Upper lobe of left lung (tissue), 4 donors: ENCODE measurements at regions not wholly inside any gene's neighbourhood (a gene's known extent, or its start where the extent isn't known, plus 50 kb on each side); places are given as distances from the start of the nearest gene placed in this dataset.

ENCODE experiments used
- EP300 ChIP-seq, 4 donors: sonication (generic); formaldehyde crosslinking; IDR thresholded peaks; one replicate each; pipeline ENCODE4 v1.5.1; 2017; ENCODE audit warnings: antibody characterized with exemption in 4 of 4, control low read depth in 2 of 4
- POLR2A ChIP-seq, 4 donors: fragments of 450-650 bp; IDR thresholded peaks; one replicate each; pipeline ENCODE4 v1.5.1; 2016 to 2017; ENCODE audit warnings: antibody characterized with exemption in 4 of 4, mild to moderate bottlenecking in 2 of 4
- TF ChIP-seq, protein P1 (sequence below), 6 experiments: fragments of 450-650 bp in 4 of 6; fragments of 200-600 bp in 2 of 6; sonication (generic) in 2 of 6; IDR thresholded peaks; one replicate each; pipeline ENCODE4 v1.5.1; 2016 to 2019; ENCODE audit warnings: antibody characterized with exemption in 6 of 6

DNA sequence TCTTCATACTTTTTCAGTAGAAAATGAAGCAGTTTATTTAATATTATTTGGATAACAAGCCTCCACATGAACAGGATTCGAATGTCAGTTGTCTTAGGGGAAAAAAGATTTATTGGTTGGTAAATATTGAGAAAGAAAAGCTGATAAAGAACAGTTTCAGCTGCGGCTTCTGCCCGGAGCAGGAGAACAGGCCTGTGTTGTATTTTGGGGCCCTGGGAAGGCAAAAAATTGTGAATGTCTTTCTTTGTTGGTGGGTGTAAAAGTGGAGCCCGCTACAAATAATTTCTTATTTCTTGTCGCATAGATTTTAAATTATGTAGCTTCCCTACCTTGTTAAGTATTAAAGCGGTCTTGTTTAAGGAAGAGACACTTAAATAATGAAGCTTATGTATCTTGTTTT, 90.5 kb upstream of the PAX1 start:
- TF ChIP-seq, protein P1, sequence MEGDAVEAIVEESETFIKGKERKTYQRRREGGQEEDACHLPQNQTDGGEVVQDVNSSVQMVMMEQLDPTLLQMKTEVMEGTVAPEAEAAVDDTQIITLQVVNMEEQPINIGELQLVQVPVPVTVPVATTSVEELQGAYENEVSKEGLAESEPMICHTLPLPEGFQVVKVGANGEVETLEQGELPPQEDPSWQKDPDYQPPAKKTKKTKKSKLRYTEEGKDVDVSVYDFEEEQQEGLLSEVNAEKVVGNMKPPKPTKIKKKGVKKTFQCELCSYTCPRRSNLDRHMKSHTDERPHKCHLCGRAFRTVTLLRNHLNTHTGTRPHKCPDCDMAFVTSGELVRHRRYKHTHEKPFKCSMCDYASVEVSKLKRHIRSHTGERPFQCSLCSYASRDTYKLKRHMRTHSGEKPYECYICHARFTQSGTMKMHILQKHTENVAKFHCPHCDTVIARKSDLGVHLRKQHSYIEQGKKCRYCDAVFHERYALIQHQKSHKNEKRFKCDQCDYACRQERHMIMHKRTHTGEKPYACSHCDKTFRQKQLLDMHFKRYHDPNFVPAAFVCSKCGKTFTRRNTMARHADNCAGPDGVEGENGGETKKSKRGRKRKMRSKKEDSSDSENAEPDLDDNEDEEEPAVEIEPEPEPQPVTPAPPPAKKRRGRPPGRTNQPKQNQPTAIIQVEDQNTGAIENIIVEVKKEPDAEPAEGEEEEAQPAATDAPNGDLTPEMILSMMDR (IDR thresholded peaks at IDR 0.05) = no peak
- TF ChIP-seq EP300 (IDR thresholded peaks at IDR 0.05) (no peak), POLR2A (IDR thresholded peaks at IDR 0.05) (no peak)
